ENCODE measurements at regions not wholly inside any gene's neighbourhood (a gene's known extent, or its start where the extent isn't known, plus 50 kb on each side); places are given as distances from the start of the nearest gene placed in this dataset.
"Not testable (repeated sequence)": the region's sequence is repeated elsewhere in the genome, so short reads cannot be mapped to it uniquely, and the experiment has no call there.

DNA sequence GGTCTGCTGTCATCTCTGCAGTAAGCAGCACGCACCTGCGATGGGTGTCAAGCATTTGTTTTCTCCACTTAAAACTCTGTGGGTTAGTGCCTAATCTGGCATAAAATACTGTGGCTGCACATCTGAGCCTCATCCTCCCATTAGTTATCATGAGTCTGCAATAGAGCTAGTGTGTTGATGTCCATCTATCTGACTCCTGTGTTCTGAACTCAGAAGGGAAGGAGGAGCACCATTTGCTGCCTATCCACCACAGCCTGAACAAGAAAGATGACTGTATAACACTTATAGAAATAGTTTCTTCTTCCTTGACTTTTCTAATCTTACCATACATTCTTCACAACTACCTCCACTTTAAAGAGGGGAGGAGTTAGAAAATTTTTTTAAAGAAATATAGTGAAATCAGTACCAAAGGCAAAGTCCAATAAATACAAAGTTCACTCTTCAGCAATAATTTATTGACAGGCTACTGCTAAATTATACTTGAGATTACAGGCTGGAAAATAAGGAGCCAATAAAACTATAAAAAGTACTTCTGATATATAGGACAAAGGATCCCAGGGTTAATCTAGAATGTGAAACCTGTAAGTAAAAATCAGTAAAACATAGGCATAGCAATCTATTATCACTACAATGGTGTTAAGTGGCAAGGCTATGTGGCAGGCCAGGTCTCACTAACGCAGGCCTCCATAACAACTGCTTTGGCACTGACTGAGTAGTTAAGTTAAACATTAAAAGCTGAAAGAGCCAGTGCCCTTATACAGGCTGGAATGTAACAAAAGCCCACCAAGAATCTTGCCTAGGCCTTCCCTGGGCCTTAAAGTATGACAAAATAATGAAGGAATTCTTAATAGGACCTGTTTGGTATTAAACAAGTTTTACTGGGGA, 70.2 kb downstream of the LGALS9C start:
- not testable (repeated sequence) for H3K4me1 ChIP-seq (ENCODE audit: control insufficient read depth in 1 of 2, low read depth in 2 of 2); ATAC-seq (ENCODE audit: insufficient number of reproducible peaks, low FRiP score, low read depth); H3K36me3 ChIP-seq; H3K27ac ChIP-seq; H3K27me3 ChIP-seq (replicated peaks; ENCODE audit: insufficient read depth); H3K9me3 ChIP-seq; DNase-seq (ENCODE audit: low spot score); H3K4me3 ChIP-seq

DNA sequence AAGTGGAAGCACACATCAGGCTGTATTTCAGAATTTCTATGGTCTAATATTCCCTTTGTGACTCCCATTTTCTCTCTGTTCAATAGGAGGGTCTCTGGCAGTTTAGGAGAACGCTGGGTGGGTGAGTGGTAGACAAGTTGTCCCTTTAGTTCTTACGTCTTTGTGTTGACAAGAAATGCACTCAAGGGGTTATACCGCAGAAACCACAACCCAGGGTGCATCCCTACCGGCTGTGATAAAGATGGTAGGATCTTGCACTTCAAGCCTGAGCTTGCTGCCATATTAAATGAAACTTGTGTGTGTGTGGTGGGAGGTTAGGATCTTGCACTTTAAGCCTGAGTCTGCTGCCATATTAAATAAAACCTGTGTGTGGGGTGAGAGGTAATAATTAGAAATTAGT, 80.5 kb downstream of the LGALS9C start:
- not testable (repeated sequence) for H3K27me3 ChIP-seq (replicated peaks; ENCODE audit: insufficient read depth); H3K36me3 ChIP-seq; DNase-seq (ENCODE audit: low spot score); ATAC-seq (ENCODE audit: insufficient number of reproducible peaks, low FRiP score, low read depth); H3K27ac ChIP-seq; H3K4me3 ChIP-seq; H3K9me3 ChIP-seq; H3K4me1 ChIP-seq (ENCODE audit: control insufficient read depth in 1 of 2, low read depth in 2 of 2)

DNA sequence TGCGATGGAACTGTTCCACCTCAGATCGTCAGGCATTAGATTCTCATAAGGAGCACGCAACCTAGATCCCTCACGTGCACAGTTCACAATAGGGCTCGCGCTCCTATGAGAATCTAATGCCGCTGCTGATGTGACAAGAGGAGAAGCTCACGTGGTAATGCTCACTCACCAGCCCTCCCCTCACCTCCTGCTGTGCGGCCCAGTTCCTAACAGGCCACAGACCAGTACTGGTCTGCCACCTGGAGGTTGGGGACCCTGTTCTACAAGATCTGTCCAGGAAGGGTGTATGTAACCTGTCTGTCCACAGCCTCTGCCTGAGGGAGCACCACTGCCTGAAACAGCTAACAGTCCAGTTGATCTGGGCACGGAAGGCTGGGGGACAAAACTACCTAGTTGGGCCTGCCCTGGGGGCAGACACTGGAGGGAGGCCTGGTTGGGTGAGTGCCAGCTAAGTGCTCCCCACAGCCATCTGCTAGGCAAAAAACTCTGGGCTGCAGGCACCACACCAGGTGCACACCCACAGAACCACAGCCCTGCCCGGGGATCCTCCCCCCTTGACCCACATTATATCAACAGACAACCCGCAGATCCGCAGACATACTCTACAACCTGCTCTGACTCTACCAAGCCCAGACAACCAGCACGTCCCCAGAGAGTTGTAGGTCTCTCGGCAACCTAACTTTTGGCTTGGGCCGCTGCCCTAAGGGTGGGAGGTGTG, 80.7 kb downstream of the TBC1D28 start:
- not testable (repeated sequence) for H3K27me3 ChIP-seq (replicated peaks; ENCODE audit: insufficient read depth); H3K4me3 ChIP-seq; H3K27ac ChIP-seq; H3K9me3 ChIP-seq; DNase-seq (ENCODE audit: low spot score); ATAC-seq (ENCODE audit: insufficient number of reproducible peaks, low FRiP score, low read depth); H3K36me3 ChIP-seq
- peaks cover 0 to 22% of the 10 kb centered on the region in 2 donors for H3K4me1 ChIP-seq (ENCODE audit: control insufficient read depth in 1 of 2, low read depth in 2 of 2)

DNA sequence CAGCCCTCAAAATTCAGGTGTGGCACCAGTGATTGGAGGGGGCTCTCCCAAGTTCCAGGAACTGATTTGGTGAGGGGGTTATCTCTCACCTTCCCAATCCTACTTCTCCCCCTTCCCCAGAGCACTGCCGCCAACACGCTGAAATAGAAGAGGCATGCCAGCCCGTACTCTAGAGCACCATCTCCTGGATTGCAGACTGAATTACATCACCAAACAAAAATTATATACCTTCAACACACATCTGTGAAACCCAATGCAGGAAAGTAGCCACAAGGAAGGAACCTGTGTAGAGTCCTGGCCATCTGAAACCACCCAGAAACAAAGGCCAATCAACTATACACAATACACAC, 80.1 kb downstream of the TBC1D28 start:
- H3K4me3 ChIP-seq; H3K27ac ChIP-seq; ATAC-seq (ENCODE audit: insufficient number of reproducible peaks, low FRiP score, low read depth); DNase-seq (ENCODE audit: low spot score); H3K36me3 ChIP-seq; H3K9me3 ChIP-seq; H3K27me3 ChIP-seq (replicated peaks; ENCODE audit: insufficient read depth): not testable (repeated sequence)
- TF ChIP-seq, protein P1, sequence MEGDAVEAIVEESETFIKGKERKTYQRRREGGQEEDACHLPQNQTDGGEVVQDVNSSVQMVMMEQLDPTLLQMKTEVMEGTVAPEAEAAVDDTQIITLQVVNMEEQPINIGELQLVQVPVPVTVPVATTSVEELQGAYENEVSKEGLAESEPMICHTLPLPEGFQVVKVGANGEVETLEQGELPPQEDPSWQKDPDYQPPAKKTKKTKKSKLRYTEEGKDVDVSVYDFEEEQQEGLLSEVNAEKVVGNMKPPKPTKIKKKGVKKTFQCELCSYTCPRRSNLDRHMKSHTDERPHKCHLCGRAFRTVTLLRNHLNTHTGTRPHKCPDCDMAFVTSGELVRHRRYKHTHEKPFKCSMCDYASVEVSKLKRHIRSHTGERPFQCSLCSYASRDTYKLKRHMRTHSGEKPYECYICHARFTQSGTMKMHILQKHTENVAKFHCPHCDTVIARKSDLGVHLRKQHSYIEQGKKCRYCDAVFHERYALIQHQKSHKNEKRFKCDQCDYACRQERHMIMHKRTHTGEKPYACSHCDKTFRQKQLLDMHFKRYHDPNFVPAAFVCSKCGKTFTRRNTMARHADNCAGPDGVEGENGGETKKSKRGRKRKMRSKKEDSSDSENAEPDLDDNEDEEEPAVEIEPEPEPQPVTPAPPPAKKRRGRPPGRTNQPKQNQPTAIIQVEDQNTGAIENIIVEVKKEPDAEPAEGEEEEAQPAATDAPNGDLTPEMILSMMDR (IDR thresholded peaks at IDR 0.05) = peak; percentile 51
- H3K4me1 ChIP-seq (ENCODE audit: control insufficient read depth in 1 of 2, low read depth in 2 of 2) = peaks cover 0 to 27% of the 10 kb centered on the region in 2 donors

DNA sequence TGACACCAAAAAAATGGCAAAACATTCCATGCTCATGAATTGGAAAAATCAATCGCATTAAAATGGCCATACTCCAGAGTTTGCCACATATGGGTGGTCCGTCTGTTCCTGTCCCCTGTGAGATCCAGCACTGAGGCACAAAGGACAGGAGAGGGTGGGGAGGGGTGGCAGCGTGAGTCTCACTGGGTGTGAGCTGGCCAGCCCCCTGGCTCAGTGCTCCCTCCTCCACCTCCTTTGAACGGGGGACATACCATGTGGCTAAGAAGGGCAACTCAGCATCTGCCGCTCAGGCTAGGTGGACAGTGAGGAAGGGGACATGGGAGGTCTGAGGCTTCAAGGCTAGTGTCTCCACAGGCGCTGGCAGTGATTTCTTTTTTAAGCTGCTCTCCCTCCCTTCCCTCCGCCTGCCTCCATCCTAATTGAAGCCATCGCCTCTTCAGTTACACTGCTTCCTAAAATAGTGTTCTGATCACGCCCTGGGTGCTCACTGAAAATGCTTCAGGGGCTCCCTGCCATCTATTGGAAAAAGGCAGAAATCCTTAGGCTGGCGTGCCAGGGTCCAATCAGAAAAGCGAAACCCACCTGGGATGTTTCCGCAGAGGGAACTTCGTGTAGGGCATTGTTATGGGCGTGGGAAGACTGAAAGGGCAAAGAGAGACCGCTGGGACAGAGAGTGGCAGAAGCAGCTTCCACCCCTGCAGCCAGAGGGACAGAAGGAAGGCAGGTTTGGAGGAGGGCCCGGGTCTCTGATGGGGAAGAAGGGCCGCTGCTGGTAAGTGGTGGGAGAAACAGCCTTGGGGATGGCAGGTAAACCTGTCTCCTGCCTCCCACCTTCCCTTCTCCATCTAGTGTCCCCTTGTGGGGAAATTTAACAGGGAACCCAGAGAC, 75.8 kb downstream of the TBC1D28 start:
- not testable (repeated sequence) for H3K4me3 ChIP-seq; DNase-seq (ENCODE audit: low spot score); ATAC-seq (ENCODE audit: insufficient number of reproducible peaks, low FRiP score, low read depth); H3K9me3 ChIP-seq; H3K27me3 ChIP-seq (replicated peaks; ENCODE audit: insufficient read depth); H3K36me3 ChIP-seq; H3K27ac ChIP-seq
- peaks cover 0 to 29% of the 10 kb centered on the region in 2 donors for H3K4me1 ChIP-seq (ENCODE audit: control insufficient read depth in 1 of 2, low read depth in 2 of 2)

DNA sequence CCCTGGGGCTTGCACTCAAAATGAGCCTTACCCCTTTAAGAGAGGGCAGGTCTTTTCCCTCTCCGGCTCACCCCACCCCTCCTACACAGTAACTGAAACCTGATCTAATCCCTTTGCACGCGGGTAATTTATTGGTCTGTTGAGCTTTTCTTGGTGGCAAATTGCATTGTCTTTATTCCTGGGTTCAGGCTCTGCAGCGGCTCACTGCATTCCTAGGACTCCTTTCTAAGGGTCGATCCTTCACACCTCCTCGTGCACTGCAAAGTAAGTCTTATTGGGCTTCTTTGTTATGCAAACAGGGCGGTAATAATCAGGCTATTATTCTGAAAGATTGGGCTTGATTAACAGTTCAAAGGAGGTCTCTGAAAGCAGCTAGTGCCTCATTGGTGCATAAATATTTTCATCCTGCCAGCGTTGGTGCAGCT, 74.7 kb downstream of the TBC1D28 start:
- H3K27ac ChIP-seq = not testable (repeated sequence)

DNA sequence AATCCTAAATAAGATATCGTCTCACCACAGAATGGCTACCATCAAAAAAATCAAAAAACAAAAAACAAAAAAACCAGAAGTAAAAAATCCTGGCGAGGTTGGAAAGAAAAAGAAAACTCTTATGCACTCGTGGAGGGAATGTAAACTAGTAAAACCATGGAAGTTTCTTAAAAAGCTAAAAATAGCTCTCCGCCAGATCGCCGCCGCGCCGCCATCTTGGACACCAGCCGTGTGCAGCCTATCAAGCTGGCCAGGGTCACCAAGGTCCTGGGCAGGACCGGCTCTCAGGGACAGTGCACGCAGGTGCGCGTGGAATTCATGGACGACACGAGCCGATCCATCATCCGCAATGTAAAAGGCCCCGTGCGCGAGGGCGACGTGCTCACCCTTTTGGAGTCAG, 71.7 kb downstream of the TBC1D28 start:
- not testable (repeated sequence) for H3K4me3 ChIP-seq; ATAC-seq (ENCODE audit: insufficient number of reproducible peaks, low FRiP score, low read depth); DNase-seq (ENCODE audit: low spot score)

More for the DNA sequence above, 74.7 kb downstream of the TBC1D28 start:
- not testable (repeated sequence) for H3K9me3 ChIP-seq; H3K4me3 ChIP-seq; H3K36me3 ChIP-seq; ATAC-seq (ENCODE audit: insufficient number of reproducible peaks, low FRiP score, low read depth); DNase-seq (ENCODE audit: low spot score); H3K27me3 ChIP-seq (replicated peaks; ENCODE audit: insufficient read depth)
- H3K4me1 ChIP-seq (ENCODE audit: control insufficient read depth in 1 of 2, low read depth in 2 of 2) = peaks cover 0 to 18% of the 10 kb centered on the region in 2 donors

DNA sequence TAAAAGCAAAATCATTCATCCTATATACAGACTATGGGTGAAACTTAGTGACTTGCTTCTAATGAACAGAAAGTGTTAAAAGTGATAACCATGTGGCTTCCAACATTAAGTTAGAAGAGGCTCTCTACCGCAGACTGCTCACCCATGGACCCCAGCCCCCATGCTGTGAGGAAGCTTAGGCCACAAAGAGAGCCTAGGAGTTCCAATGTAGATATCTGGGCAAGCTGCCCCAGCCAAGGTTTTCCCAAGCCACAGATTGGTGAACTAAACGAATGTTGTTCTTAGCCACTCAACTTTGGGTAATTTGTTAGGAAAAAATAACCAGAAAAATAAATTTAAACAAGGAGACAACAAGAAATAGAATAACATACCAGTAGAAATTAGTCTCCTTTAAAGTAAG, 70.1 kb downstream of the TBC1D28 start:
- H3K27ac ChIP-seq; H3K4me3 ChIP-seq; ATAC-seq (ENCODE audit: insufficient number of reproducible peaks, low FRiP score, low read depth): not testable (repeated sequence)

More for the DNA sequence above, 71.7 kb downstream of the TBC1D28 start:
- not testable (repeated sequence) for H3K36me3 ChIP-seq; H3K4me1 ChIP-seq (ENCODE audit: control insufficient read depth in 1 of 2, low read depth in 2 of 2); H3K9me3 ChIP-seq; H3K27ac ChIP-seq; H3K27me3 ChIP-seq (replicated peaks; ENCODE audit: insufficient read depth)

More for the DNA sequence above, 70.1 kb downstream of the TBC1D28 start:
- not testable (repeated sequence) for H3K27me3 ChIP-seq (replicated peaks; ENCODE audit: insufficient read depth); H3K9me3 ChIP-seq; H3K36me3 ChIP-seq; H3K4me1 ChIP-seq (ENCODE audit: control insufficient read depth in 1 of 2, low read depth in 2 of 2); DNase-seq (ENCODE audit: low spot score)

Measured in thoracic aorta (tissue), 2 donors.